GM08714 (cell line): ENCODE measurements at regions not wholly inside any gene's neighbourhood (a gene's known extent, or its start where the extent isn't known, plus 50 kb on each side); places are given as distances from the start of the nearest gene placed in this dataset.

Experiments used
- H3K4me3 ChIP-seq: fragments of 200-500 bp; sonication (Bioruptor generic); 2 replicates; pipeline ENCODE4 v1.5.1; 2014; ENCODE audit warnings: mild to moderate bottlenecking, low read length, inconsistent platforms
- ZNF274 ChIP-seq: IDR thresholded peaks from 2 replicates; pipeline ENCODE4 v1.6.1; 2012; ENCODE audit warnings: mild to moderate bottlenecking, low read depth, low read length

DNA sequence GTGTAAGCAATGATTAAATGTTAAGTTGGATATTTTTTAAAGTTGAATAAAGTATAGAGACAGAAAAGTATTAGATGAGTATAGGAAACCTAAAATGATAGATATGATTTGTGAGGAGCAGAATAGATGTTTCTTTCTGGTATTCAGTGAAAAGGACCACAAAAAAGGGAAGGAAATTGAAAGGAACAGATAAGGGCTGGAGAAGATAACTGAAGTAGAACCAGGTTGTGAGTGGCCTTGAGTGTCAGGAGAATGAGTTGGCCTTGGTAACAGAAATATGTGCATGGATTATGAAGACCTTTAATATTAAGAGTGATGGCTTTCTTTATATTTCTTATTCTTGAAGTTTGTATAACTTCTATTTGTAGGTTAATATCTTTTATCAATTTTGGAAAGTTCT lies 543.5 kb downstream of the METTL4 start:
- H3K4me3 ChIP-seq, result no peak overlapping the region
- no peak for TF ChIP-seq ZNF274

DNA sequence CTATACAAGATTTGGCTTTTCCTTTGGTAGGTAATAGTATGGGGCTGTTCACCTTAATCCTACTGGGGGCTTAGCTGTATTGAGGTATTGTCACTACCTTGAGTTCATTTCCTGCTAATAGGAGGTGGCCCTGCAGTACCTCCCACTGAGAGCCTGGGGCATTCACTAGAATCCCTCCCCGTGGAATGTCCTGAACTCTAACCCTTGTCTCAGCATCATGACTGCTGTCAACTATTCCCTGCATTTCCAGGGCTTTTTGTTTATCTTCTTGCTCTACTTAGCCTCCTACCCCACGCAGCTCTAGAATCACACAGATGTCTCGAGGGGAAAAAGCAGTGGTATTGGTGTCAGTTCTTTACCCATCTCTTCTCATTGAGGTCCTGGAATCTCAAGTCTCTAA lies 542.3 kb downstream of the METTL4 start:
- H3K4me3 ChIP-seq, result no peak overlapping the region
- no peak for TF ChIP-seq ZNF274

- no peak for TF ChIP-seq ZNF274
- no peak overlapping the region for H3K4me3 ChIP-seq
Observed at GRCh38 chr18:2030647-2031046, 540.7 kb downstream of the METTL4 start.

DNA sequence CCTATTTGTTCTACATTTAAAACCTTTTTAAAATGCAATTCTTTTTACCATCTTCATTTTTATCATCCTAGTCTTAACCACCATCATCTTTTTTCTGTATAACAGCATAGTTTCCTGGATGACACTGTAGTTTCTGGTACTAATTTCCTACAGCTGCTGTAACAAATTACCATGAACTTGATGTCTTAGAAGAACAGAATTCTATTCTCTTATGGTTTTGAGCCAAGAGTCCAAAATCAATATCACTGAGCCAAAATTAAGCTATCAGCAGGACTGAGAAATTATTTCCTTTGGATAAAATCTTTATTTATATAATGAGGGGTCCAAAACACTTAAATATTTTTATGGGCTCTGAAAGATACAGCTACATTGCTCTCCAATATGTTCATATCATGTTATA lies 539.3 kb downstream of the METTL4 start:
- TF ChIP-seq ZNF274, result no peak

GRCh38 chr18:2035056-2035455 lies 536.2 kb downstream of the METTL4 start:
- H3K4me3 ChIP-seq, result no peak overlapping the region
- TF ChIP-seq ZNF274, result no peak

More for the DNA sequence above, 539.3 kb downstream of the METTL4 start:
- H3K4me3 ChIP-seq, result no peak overlapping the region

DNA sequence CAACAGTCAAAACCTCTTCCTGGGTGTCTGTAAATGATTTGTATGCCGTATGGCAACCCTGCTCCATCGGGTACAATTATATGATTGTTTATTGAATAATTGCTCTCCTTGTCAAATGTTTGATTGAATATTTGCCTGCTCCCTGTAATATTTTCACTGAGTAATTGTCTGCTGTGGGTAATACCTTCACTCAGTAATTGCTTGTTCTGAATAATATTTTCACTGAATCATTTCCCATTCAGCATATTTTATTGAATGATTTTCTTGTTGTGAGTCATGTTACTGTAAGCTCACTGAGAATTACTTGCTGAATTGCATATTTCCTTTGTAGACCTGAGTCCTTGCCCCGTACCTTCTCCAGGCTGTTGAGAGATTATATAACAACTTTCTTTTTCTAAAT lies 535.2 kb downstream of the METTL4 start:
- no peak for TF ChIP-seq ZNF274
- H3K4me3 ChIP-seq, result no peak overlapping the region

DNA sequence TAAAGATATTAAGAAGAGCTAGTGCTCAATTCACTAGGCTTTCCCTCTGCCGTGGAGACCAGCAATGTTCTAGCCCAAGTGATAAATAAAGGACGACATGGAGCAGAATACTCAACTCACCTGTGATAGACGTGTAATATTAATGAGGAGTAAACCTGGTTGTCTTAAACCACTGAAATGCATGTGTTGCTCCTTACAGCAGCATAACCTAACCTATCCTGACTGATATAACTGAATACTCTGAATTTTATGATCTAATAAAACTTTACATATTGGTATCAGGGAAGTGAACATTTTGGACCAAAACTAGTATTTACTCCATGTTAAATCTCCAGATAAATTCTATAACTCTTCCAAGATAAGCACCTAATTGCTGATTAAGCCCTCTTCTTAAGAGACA lies 531.0 kb downstream of the METTL4 start:
- H3K4me3 ChIP-seq, result no peak overlapping the region
- TF ChIP-seq ZNF274, result no peak

- no peak for TF ChIP-seq ZNF274
Observed at GRCh38 chr18:2049986-2050385, 521.3 kb downstream of the METTL4 start.

GRCh38 chr18:2050702-2051201 lies 520.6 kb downstream of the METTL4 start:
- no peak overlapping the region for H3K4me3 ChIP-seq
- no peak for TF ChIP-seq ZNF274

More at GRCh38 chr18:2049986-2050385, 521.3 kb downstream of the METTL4 start:
- no peak overlapping the region for H3K4me3 ChIP-seq

- TF ChIP-seq ZNF274, result no peak
- H3K4me3 ChIP-seq, result no peak overlapping the region
Observed at GRCh38 chr18:2053490-2054089, 517.7 kb downstream of the METTL4 start.

- no peak for TF ChIP-seq ZNF274
- no peak overlapping the region for H3K4me3 ChIP-seq
Observed at GRCh38 chr18:2059336-2059735, 512.0 kb downstream of the METTL4 start.

DNA sequence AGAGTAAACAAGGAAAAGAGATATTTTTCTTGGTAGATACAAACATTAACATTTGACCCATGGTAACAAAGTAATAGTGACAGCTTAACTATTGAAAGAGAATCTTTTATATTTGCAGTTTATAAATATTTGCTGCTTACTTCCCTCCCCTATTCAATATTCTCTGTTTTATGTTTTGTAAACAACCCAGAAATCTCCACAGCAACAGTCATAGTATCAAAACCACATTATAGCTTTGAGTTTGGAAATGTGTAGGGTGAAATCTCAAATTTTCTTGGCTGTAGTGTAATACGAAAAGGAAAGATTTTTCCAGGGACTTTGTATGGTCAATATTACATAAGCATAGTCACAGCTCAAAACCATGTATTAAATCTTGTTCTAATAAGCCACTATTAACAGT lies 511.2 kb downstream of the METTL4 start:
- TF ChIP-seq ZNF274, result no peak
- no peak overlapping the region for H3K4me3 ChIP-seq

DNA sequence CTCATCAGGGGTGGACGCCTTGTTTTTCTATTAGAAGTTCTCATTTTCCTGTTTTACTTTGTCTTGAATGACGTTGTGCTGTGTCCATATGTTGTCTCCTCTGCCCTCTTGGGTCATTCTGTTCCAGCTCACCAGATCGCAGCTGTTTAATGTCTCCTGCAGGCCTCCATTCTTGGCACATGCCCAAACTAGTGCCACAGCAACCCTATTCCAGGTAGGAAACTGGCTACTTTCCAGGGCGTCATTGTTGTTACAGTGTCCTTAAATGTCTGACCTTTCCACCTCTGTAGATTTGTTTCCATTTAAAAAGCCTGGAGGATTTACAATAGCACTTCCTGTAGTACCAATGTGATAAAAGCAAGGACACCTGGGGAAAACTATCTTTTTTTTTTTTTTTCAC lies 500.7 kb downstream of the METTL4 start:
- TF ChIP-seq ZNF274, result no peak
- H3K4me3 ChIP-seq, result no peak overlapping the region

DNA sequence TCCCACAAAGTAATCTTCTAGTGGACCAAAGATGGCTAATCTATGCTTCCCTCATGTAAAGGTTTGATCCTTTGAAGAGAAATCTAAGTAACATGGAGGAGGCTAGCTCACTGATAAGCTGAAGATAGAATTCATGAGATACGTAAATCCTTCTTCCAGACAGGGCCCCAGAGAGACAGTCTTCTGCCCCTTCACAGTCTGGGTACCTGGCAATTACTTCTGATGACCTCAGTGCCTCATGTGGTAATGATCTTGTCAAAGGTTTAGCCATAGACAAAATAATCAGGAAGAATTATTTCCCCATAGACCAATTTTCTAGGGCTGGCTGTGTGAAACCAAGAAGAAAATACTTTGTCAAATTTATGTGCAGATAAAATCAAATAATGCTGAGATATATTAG lies 495.8 kb downstream of the METTL4 start:
- no peak for TF ChIP-seq ZNF274
- H3K4me3 ChIP-seq, result no peak overlapping the region

GRCh38 chr18:2082676-2083075 lies 488.6 kb downstream of the METTL4 start:
- H3K4me3 ChIP-seq, result no peak overlapping the region
- no peak for TF ChIP-seq ZNF274

GRCh38 chr18:2083691-2084090 lies 487.6 kb downstream of the METTL4 start:
- H3K4me3 ChIP-seq, result no peak overlapping the region
- no peak for TF ChIP-seq ZNF274

DNA sequence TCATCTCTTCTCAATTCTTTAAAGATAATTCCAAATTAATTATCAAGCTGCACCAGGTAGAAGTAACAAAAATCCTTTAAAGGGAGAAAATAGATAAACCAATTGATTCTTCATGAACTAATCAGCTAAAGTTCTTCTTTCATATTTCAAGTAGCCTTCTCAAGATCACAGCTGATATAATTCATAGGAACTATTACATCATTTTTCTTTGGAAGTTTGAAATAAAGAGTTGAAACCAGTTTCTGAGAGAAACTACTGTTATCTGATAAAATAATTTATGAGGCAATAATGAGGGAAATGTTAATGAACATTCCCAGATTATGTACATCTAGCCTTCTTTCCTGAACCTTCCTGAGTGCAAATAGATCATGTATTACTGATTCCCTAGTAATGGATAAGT lies 484.9 kb downstream of the METTL4 start:
- TF ChIP-seq ZNF274, result no peak
- H3K4me3 ChIP-seq, result no peak overlapping the region
